Activated CD8-positive, alpha-beta T cell treated with anti-CD3 and anti-CD28 coated beads for 36 hours (primary cell): ENCODE measurements at regions not wholly inside any gene's neighbourhood (a gene's known extent, or its start where the extent isn't known, plus 50 kb on each side); places are given as distances from the start of the nearest gene placed in this dataset.

ENCODE experiments used
- ATAC-seq: fragments of 200-7000 bp; cut with Tn5 transposase; one replicate; pipeline ENCODE4 v1.10.0; 2021; ENCODE audit warnings: mild to moderate bottlenecking, moderate library complexity
- CTCF ChIA-PET: fragments of 350-600 bp; sonication (Branson Sonifier 250); formaldehyde crosslinking; loops from one replicate; lab custom pipeline; 2021; ENCODE audit warnings: antibody characterized with exemption; lab: Charles Lee
- POLR2A ChIA-PET: fragments of 350-600 bp; sonication (Branson Sonifier 250); formaldehyde crosslinking; loops from one replicate; lab custom pipeline; 2021; ENCODE audit warnings: antibody characterized with exemption; lab: Charles Lee
- DNase-seq: peaks from one replicate; pipeline ENCODE4 v3.0.0-alpha.2; 2020
- H3K27ac Mint-ChIP-seq: one replicate; pipeline ENCODE4 v1.8.0; 2021; ENCODE audit warnings: mild to moderate bottlenecking, mixed read lengths
- H3K27me3 Mint-ChIP-seq: one replicate; pipeline ENCODE4 v1.8.0; 2021; ENCODE audit warnings: mixed read lengths
- H3K36me3 Mint-ChIP-seq: one replicate; pipeline ENCODE4 v1.8.0; 2021; ENCODE audit warnings: low read depth, mixed read lengths
- H3K4me1 Mint-ChIP-seq: one replicate; pipeline ENCODE4 v1.8.0; 2021; ENCODE audit warnings: low read depth, mixed read lengths
- H3K4me3 Mint-ChIP-seq: one replicate; pipeline ENCODE4 v1.8.0; 2021; ENCODE audit warnings: mild to moderate bottlenecking, moderate library complexity, mixed read lengths
- H3K9me3 Mint-ChIP-seq: one replicate; pipeline ENCODE4 v1.8.0; 2021; ENCODE audit warnings: mixed read lengths
- CTCF ChIP-seq: fragments of 200-600 bp; IDR thresholded peaks from one replicate; pipeline ENCODE4 v1.8.0; 2022; ENCODE audit warnings: antibody characterized with exemption, mild to moderate bottlenecking
- intact Hi-C: fragments of 100-400 bp; cut with micrococcal nuclease; formaldehyde crosslinking; loops from one replicate; pipeline ENCODE4 v1.10.0; 2022

- ChIA-PET POLR2A (no interaction called here), CTCF (no interaction called here)
- intact Hi-C loops = no loop called here
- no peak overlapping the region for H3K4me3 Mint-ChIP-seq
- no peak for TF ChIP-seq CTCF
- no peaks in the 10 kb centered on the region for H3K36me3 Mint-ChIP-seq
- H3K9me3 Mint-ChIP-seq = no peaks in the 10 kb centered on the region
- ATAC-seq = no peak
- no peak overlapping the region for H3K27ac Mint-ChIP-seq
- H3K4me1 Mint-ChIP-seq = no peaks in the 10 kb centered on the region
- H3K27me3 Mint-ChIP-seq = peaks cover 14% of the 10 kb centered on the region
- no peak for DNase-seq
These were observed 471.4 kb upstream of the B3GAT1 start for GRCh38 chr11:134883484-134883883.

GRCh38 chr11:134882671-134883297 is 470.7 kb upstream of the B3GAT1 start:
- H3K27ac Mint-ChIP-seq = no peak overlapping the region
- ATAC-seq (no peak), DNase-seq (no peak)
- POLR2A ChIA-PET = no interaction called here
- CTCF ChIA-PET = interaction anchor here (1.0 kb wide), 1 partner anchor 46 kb away, joined by 3 read pairs; no protein-coding TSS in a partner anchor
- H3K4me3 Mint-ChIP-seq = no peak overlapping the region
- no peaks in the 10 kb centered on the region for H3K9me3 Mint-ChIP-seq
- no peak for TF ChIP-seq CTCF
- H3K36me3 Mint-ChIP-seq = no peaks in the 10 kb centered on the region
- H3K27me3 Mint-ChIP-seq = peaks cover 15% of the 10 kb centered on the region
- intact Hi-C loops = no loop called here
- H3K4me1 Mint-ChIP-seq = no peaks in the 10 kb centered on the region

- Mint-ChIP-seq H3K36me3 (no peaks in the 10 kb centered on the region), H3K9me3 (no peaks in the 10 kb centered on the region), H3K27ac (no peak overlapping the region), H3K27me3 (peaks cover 11% of the 10 kb centered on the region), H3K4me3 (no peak overlapping the region), H3K4me1 (no peaks in the 10 kb centered on the region)
- intact Hi-C loops = no loop called here
- DNase-seq (no peak), ATAC-seq (no peak)
- no peak for TF ChIP-seq CTCF
- CTCF ChIA-PET = interaction anchor here (1.0 to 1.9 kb wide), 2 partner anchors 13 to 46 kb away, joined by 3 to 9 read pairs; no protein-coding TSS in a partner anchor
- POLR2A ChIA-PET = no interaction called here
These were observed 470.1 kb upstream of the B3GAT1 start for GRCh38 chr11:134882141-134882540.

GRCh38 chr11:134880788-134881187 is 468.7 kb upstream of the B3GAT1 start:
- ChIA-PET POLR2A (no interaction called here), CTCF (interaction anchor here (1.9 kb wide), 1 partner anchor 12 kb away, joined by 9 read pairs; no protein-coding TSS in a partner anchor)
- no peak for ATAC-seq
- no peaks in the 10 kb centered on the region for H3K9me3 Mint-ChIP-seq
- no peak overlapping the region for H3K27ac Mint-ChIP-seq
- no peaks in the 10 kb centered on the region for H3K4me1 Mint-ChIP-seq
- DNase-seq = no peak
- H3K4me3 Mint-ChIP-seq = no peak overlapping the region
- TF ChIP-seq CTCF = no peak
- peaks cover 6% of the 10 kb centered on the region for H3K27me3 Mint-ChIP-seq
- intact Hi-C loops = no loop called here
- no peaks in the 10 kb centered on the region for H3K36me3 Mint-ChIP-seq

GRCh38 chr11:134879931-134880330 is 467.9 kb upstream of the B3GAT1 start:
- H3K4me1 Mint-ChIP-seq = no peaks in the 10 kb centered on the region
- ChIA-PET POLR2A (no interaction called here), CTCF (interaction anchor here (1.9 kb wide), 1 partner anchor 11 kb away, joined by 9 read pairs; no protein-coding TSS in a partner anchor)
- intact Hi-C loops = no loop called here
- no peak overlapping the region for H3K4me3 Mint-ChIP-seq
- H3K9me3 Mint-ChIP-seq = no peaks in the 10 kb centered on the region
- no peak for TF ChIP-seq CTCF
- H3K27me3 Mint-ChIP-seq = peaks cover 3% of the 10 kb centered on the region
- no peak for ATAC-seq
- DNase-seq = no peak
- no peak overlapping the region for H3K27ac Mint-ChIP-seq
- no peaks in the 10 kb centered on the region for H3K36me3 Mint-ChIP-seq
